ENCODE measurements at regions not wholly inside any gene's neighbourhood (a gene's known extent, or its start where the extent isn't known, plus 50 kb on each side); places are given as distances from the start of the nearest gene placed in this dataset.

GRCh38 chr3:73768524-73769308 is 144.0 kb upstream of the PDZRN3 start:
- H3K9me2 ChIP-seq (ENCODE audit: low read depth, low read length), result no peaks in the 10 kb centered on the region
- H3K36me3 ChIP-seq (ENCODE audit: insufficient read depth, low read length), result no peaks in the 10 kb centered on the region
- no peaks in the 10 kb centered on the region for H3K79me2 ChIP-seq (ENCODE audit: insufficient read depth, low read length)
- H3K27me3 ChIP-seq (ENCODE audit: insufficient read depth, low read length), result no peaks in the 10 kb centered on the region
- no peak overlapping the region for H2AFZ ChIP-seq (ENCODE audit: low read length)
- H3K4me3 ChIP-seq (ENCODE audit: low read depth, low read length, poor library complexity, severe bottlenecking), result no peak overlapping the region
- no peaks in the 10 kb centered on the region for H3K9me3 ChIP-seq (ENCODE audit: low read length)
- H3F3A ChIP-seq (ENCODE audit: insufficient read depth, low read length), result no peaks in the 10 kb centered on the region
- no peak for TF ChIP-seq EZH2 (IDR thresholded peaks at IDR 0.05; ENCODE audit: borderline replicate concordance, low read length)
- TF ChIP-seq, protein P1, sequence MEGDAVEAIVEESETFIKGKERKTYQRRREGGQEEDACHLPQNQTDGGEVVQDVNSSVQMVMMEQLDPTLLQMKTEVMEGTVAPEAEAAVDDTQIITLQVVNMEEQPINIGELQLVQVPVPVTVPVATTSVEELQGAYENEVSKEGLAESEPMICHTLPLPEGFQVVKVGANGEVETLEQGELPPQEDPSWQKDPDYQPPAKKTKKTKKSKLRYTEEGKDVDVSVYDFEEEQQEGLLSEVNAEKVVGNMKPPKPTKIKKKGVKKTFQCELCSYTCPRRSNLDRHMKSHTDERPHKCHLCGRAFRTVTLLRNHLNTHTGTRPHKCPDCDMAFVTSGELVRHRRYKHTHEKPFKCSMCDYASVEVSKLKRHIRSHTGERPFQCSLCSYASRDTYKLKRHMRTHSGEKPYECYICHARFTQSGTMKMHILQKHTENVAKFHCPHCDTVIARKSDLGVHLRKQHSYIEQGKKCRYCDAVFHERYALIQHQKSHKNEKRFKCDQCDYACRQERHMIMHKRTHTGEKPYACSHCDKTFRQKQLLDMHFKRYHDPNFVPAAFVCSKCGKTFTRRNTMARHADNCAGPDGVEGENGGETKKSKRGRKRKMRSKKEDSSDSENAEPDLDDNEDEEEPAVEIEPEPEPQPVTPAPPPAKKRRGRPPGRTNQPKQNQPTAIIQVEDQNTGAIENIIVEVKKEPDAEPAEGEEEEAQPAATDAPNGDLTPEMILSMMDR (IDR thresholded peaks at IDR 0.05; ENCODE audit: low read length), result no peak
- H3K4me2 ChIP-seq (ENCODE audit: low read length), result no peak overlapping the region
- H3K4me1 ChIP-seq (ENCODE audit: insufficient read depth, low read length, severe bottlenecking), result no peaks in the 10 kb centered on the region
- H3K9ac ChIP-seq (ENCODE audit: low read length), result no peak overlapping the region
- H4K20me1 ChIP-seq (ENCODE audit: insufficient read depth, low read length), result no peaks in the 10 kb centered on the region
- H3K27ac ChIP-seq (ENCODE audit: low read depth, low read length, poor library complexity, severe bottlenecking), result no peak overlapping the region

GRCh38 chr3:73766599-73767381 is 142.0 kb upstream of the PDZRN3 start:
- Histone ChIP-seq H2AFZ (ENCODE audit: low read length) (no peak overlapping the region), H3K79me2 (ENCODE audit: insufficient read depth, low read length) (no peaks in the 10 kb centered on the region), H3K4me3 (ENCODE audit: low read depth, low read length, poor library complexity, severe bottlenecking) (no peak overlapping the region), H3K9me3 (ENCODE audit: low read length) (no peaks in the 10 kb centered on the region), H3K4me2 (ENCODE audit: low read length) (no peak overlapping the region), H4K20me1 (ENCODE audit: insufficient read depth, low read length) (no peaks in the 10 kb centered on the region), H3K27ac (ENCODE audit: low read depth, low read length, poor library complexity, severe bottlenecking) (no peak overlapping the region), H3K9me2 (ENCODE audit: low read depth, low read length) (no peaks in the 10 kb centered on the region), H3K4me1 (ENCODE audit: insufficient read depth, low read length, severe bottlenecking) (no peaks in the 10 kb centered on the region), H3K36me3 (ENCODE audit: insufficient read depth, low read length) (no peaks in the 10 kb centered on the region), H3K9ac (ENCODE audit: low read length) (no peak overlapping the region), H3F3A (ENCODE audit: insufficient read depth, low read length) (no peaks in the 10 kb centered on the region), H3K27me3 (ENCODE audit: insufficient read depth, low read length) (no peaks in the 10 kb centered on the region)
- no peak for TF ChIP-seq EZH2 (IDR thresholded peaks at IDR 0.05; ENCODE audit: borderline replicate concordance, low read length)
- TF ChIP-seq, protein P1 (IDR thresholded peaks at IDR 0.05; ENCODE audit: low read length), result no peak

GRCh38 chr3:73765878-73766545 is 141.3 kb upstream of the PDZRN3 start:
- Histone ChIP-seq H2AFZ (ENCODE audit: low read length) (no peak overlapping the region), H4K20me1 (ENCODE audit: insufficient read depth, low read length) (no peaks in the 10 kb centered on the region), H3K9ac (ENCODE audit: low read length) (no peak overlapping the region)

More at GRCh38 chr3:73765878-73766545, 141.3 kb upstream of the PDZRN3 start:
- no peaks in the 10 kb centered on the region for H3K27me3 ChIP-seq (ENCODE audit: insufficient read depth, low read length)
- H3K9me3 ChIP-seq (ENCODE audit: low read length), result no peaks in the 10 kb centered on the region
- no peak overlapping the region for H3K4me3 ChIP-seq (ENCODE audit: low read depth, low read length, poor library complexity, severe bottlenecking)
- TF ChIP-seq EZH2 (IDR thresholded peaks at IDR 0.05; ENCODE audit: borderline replicate concordance, low read length), result no peak
- TF ChIP-seq, protein P1 (IDR thresholded peaks at IDR 0.05; ENCODE audit: low read length), result no peak
- H3K4me2 ChIP-seq (ENCODE audit: low read length), result no peak overlapping the region
- H3K4me1 ChIP-seq (ENCODE audit: insufficient read depth, low read length, severe bottlenecking), result no peaks in the 10 kb centered on the region
- no peaks in the 10 kb centered on the region for H3K9me2 ChIP-seq (ENCODE audit: low read depth, low read length)
- H3F3A ChIP-seq (ENCODE audit: insufficient read depth, low read length), result no peaks in the 10 kb centered on the region
- H3K79me2 ChIP-seq (ENCODE audit: insufficient read depth, low read length), result no peaks in the 10 kb centered on the region
- no peaks in the 10 kb centered on the region for H3K36me3 ChIP-seq (ENCODE audit: insufficient read depth, low read length)
- H3K27ac ChIP-seq (ENCODE audit: low read depth, low read length, poor library complexity, severe bottlenecking), result no peak overlapping the region
